ENCODE measurements at regions not wholly inside any gene's neighbourhood (a gene's known extent, or its start where the extent isn't known, plus 50 kb on each side); places are given as distances from the start of the nearest gene placed in this dataset.

DNA sequence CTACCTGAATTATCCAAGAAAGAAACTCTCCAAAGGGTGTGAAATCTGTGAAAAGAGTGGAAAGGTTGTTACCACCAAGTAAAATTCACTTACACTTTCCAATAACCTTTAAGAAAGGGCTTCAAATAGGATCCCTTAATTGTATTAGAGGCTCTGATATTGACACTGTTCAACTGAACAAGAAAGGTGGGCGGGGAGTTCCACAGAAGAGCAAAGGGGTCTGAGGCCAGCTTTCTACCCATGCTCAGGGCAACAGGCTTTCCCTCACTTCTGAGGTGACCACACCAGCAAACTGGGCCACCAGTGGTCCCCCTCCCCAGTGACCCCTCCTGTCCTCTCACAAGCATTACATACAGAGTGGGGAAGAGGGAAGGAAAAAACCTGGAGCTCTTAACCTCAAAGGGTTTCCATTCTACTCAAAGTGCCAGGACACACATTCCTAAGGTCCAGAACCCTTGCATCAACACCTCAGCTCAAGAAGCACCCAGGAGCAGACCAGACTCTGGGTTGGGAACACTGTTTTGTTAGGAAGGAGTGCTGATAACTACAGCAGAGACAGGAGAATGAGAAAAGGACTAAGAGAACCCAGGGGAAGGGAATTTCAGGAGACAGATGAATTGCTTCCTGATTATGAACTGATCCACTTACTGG is 71.6 kb upstream of the AKIP1 start:
- H3K9me1 ChIP-seq (ENCODE audit: control insufficient read depth, insufficient read depth, low read length) = no peaks in the 10 kb centered on the region
- no peak overlapping the region for H2AFZ ChIP-seq (ENCODE audit: low read depth, low read length)
- intact Hi-C loops (cut with micrococcal nuclease) (no loop called here), in situ Hi-C loops (cut with MboI) (no loop called here)
- no peak overlapping the region for H3K27ac ChIP-seq (ENCODE audit: extremely low read depth, low read depth, low read length)
- FAIRE-seq (no peak), DNase-seq (ENCODE audit: extremely low read depth in 1 of 4, low spot score in 3 of 4) (no peak), ATAC-seq (no peak)
- no peak overlapping the region for H3K4me2 ChIP-seq (ENCODE audit: insufficient read depth, low read length)
- H4K20me1 ChIP-seq (replicated peaks; ENCODE audit: control insufficient read depth, insufficient read depth, low read length) = 0 out of 2 replicates have a peak, but pooled peaks cover 3% of the 10 kb centered on the region
- no TSS peak for BruUV-seq (replicated peaks)
- ChIA-PET POLR2A (interaction anchor here (1.1 to 1.7 kb wide), 3 partner anchors 10 to 13 kb away, joined by 3 to 5 read pairs (median 4); no protein-coding TSS in a partner anchor), CTCF (ENCODE audit: low intra/inter-chr PET ratio) (no interaction called here)
- no peaks in the 10 kb centered on the region for H3K79me2 ChIP-seq (ENCODE audit: control insufficient read depth, insufficient read depth, low read length)
- WGBS (ENCODE audit: insufficient coverage, low coverage, missing lambda C conversion rate) = 0% methylated on average over 1 of the region's 1 CpG
- H3K36me3 ChIP-seq (ENCODE audit: control insufficient read depth, insufficient read depth, low read length) = no peaks in the 10 kb centered on the region
- no peak overlapping the region for H3K9ac ChIP-seq (ENCODE audit: insufficient read depth in 1 of 2, low read depth in 2 of 2, low read length in 2 of 2)
- H3K9me3 ChIP-seq (replicated peaks; ENCODE audit: control insufficient read depth, insufficient read depth, low read depth, low read length) = no peaks in the 10 kb centered on the region
- H3K4me3 ChIP-seq = no peak overlapping the region
- TF ChIP-seq, protein P1, sequence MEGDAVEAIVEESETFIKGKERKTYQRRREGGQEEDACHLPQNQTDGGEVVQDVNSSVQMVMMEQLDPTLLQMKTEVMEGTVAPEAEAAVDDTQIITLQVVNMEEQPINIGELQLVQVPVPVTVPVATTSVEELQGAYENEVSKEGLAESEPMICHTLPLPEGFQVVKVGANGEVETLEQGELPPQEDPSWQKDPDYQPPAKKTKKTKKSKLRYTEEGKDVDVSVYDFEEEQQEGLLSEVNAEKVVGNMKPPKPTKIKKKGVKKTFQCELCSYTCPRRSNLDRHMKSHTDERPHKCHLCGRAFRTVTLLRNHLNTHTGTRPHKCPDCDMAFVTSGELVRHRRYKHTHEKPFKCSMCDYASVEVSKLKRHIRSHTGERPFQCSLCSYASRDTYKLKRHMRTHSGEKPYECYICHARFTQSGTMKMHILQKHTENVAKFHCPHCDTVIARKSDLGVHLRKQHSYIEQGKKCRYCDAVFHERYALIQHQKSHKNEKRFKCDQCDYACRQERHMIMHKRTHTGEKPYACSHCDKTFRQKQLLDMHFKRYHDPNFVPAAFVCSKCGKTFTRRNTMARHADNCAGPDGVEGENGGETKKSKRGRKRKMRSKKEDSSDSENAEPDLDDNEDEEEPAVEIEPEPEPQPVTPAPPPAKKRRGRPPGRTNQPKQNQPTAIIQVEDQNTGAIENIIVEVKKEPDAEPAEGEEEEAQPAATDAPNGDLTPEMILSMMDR (IDR thresholded peaks at IDR 0.05 in 2 of 3, conservative IDR thresholded peaks at IDR 0.05 in 1 of 3; ENCODE audit: insufficient read depth in 2 of 3, low read depth in 1 of 3, low read length in 3 of 3) = 0 out of 6 replicates have a peak, but pooled peaks of 1 of the 3 experiments have one; percentile 4
- no peak for TF ChIP-seq ZEB2 (IDR thresholded peaks at IDR 0.05)
- H3K4me1 ChIP-seq (replicated peaks in 1 of 2; ENCODE audit: control insufficient read depth in 2 of 2, insufficient read depth in 2 of 2, low read length in 2 of 2) = no peaks in the 10 kb centered on the region
- H3K27me3 ChIP-seq (ENCODE audit: control insufficient read depth in 2 of 2, insufficient read depth in 2 of 2, low read length in 2 of 2) = peaks cover 26 to 59% of the 10 kb centered on the region in 2 experiments

Measured in K562 (cell line).